GM12891 (cell line): ENCODE measurements at regions not wholly inside any gene's neighbourhood (a gene's known extent, or its start where the extent isn't known, plus 50 kb on each side); places are given as distances from the start of the nearest gene placed in this dataset.

ENCODE experiments used
- DNase-seq: peaks from one replicate; pipeline ENCODE4 v3.0.0; 2011; ENCODE audit warnings: low spot score; ENCODE audit not compliant: insufficient read length
- FAIRE-seq: peaks from 2 replicates; lab custom pipeline; 2011; peaks lifted over from hg19 to GRCh38; lab: Jason Lieb, UNC
- PAX5 ChIP-seq: IDR thresholded peaks from 2 replicates; pipeline ENCODE4 v1.6.1; 2011; ENCODE audit warnings: low read length, moderate library complexity, mild to moderate bottlenecking; ENCODE audit not compliant: insufficient read depth, severe bottlenecking
- POLR2A ChIP-seq: IDR thresholded peaks from 2 replicates; pipeline ENCODE4 v1.6.1; 2011; ENCODE audit warnings: low read depth, low read length, control low read depth
- POLR2AphosphoS5 ChIP-seq: IDR thresholded peaks from 2 replicates; pipeline ENCODE4 v1.6.1; 2011; ENCODE audit warnings: low read depth, low read length, control low read depth
- POU2F2 ChIP-seq: IDR thresholded peaks from 2 replicates; pipeline ENCODE4 v1.6.1; 2011; ENCODE audit warnings: low read depth, mild to moderate bottlenecking, control low read depth, low read length, moderate library complexity
- SPI1 ChIP-seq: IDR thresholded peaks from 2 replicates; pipeline ENCODE4 v1.6.1; 2011; ENCODE audit warnings: low read depth, low read length, control low read depth
- TAF1 ChIP-seq: IDR thresholded peaks from 2 replicates; pipeline ENCODE4 v1.6.1; 2011; ENCODE audit warnings: low read depth, low read length, control low read depth

DNA sequence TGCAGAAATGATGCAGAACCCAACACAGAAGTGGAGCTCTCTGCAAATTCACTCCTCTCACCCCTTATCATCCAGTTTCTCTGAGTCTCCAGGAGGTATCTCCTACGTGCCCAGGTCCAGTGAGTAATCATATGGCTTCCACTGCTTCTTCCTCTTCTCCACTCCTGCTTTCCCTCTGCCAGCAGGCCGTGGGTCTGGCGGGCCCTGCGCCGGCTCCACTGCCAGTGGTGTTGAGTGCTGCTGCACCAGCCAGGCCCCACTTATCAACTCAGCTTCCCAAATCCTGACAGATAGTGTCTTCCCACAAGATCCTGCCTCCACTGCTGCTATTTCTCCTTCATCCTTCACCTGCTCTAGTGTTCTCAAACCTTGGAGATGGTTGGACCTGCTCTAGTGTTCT, 227.6 kb upstream of the PARD3B start:
- DNase-seq (no peak), FAIRE-seq (no peak)
- TF ChIP-seq TAF1 (no peak), SPI1 (no peak), POU2F2 (no peak), POLR2A (no peak), POLR2AphosphoS5 (no peak), PAX5 (no peak)

DNA sequence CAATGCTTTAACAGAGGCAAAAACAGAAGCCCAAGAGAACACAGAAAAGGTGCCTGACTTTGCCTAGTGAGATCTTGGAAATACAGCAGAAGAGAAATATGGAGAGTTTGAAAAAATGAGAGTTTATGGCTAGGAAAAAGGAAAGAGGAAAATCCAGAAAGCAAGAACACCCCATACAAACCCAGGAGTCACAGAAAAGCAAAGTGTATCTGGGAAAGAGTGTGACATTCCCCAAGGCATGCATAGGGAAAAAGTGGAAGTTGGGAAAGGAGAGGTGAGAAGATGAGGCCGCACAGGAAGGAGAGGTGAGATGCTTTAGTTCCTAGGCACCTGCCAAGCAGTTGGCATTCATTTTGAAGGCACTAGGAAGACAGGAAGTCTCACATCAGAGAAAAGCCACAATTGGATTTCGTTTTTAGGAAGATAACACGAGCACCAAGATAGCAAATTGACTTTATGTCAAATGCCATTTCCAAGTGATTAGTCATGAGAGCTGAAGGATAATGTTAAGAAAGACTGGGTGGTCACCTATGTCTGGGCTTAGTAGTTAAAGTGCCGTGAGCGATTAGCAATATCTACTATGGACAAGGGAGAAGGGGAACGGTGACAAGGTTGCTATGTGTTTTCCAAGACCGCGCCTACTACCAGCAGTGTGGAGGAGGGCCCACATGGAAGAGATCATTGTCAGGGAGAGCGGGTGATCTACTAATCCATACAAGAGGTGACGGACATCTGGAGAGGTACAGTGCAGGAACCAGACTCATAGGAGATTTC, 224.1 kb upstream of the PARD3B start:
- DNase-seq (no peak), FAIRE-seq (no peak)
- no peak for TF ChIP-seq POLR2A
- no peak for TF ChIP-seq PAX5
- no peak for TF ChIP-seq SPI1
- no peak for TF ChIP-seq POLR2AphosphoS5
- TF ChIP-seq TAF1 = no peak
- no peak for TF ChIP-seq POU2F2

DNA sequence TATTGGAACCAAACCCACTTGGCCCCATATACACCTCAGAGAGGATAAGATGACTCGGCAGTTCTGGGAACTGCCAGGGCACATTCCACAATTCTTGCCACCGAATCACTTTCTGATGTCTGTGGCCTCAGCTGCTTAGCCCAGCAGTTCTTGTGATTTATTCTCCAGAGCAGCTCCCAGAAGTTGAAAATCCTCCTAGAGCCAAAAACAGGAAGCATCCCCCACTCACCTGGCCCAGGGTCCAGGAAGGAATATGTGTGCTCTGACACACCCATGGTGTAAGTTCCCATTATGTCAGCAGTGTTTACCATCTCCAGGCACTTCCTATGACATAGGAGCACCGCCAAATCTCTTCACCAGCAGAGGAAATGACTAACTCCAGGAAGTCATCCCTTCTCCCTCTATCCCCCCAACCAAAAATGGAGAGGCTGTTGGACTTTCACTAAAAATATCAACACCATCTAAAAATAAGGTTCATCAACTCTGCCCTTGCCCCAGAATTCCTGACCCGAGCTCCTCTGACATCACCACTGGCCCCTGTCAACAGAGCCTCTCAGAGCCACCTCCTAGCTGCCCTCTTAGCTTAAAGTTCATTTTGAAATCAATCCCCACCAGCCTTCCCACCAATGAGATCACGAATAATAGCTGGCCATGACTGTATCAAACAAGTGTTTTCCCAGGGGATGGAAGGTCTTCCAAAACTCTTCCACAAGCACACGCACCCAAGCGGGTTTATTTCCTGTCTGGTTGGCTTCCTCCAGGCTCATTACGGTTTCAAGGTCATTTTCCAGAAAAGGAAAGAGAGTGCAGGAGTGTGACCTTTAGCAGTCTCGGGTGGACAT, 223.1 kb upstream of the PARD3B start:
- FAIRE-seq (no peak), DNase-seq (no peak)
- TF ChIP-seq POLR2A = no peak
- TF ChIP-seq TAF1 = no peak
- TF ChIP-seq PAX5 = no peak
- TF ChIP-seq POLR2AphosphoS5 = no peak
- no peak for TF ChIP-seq SPI1
- no peak for TF ChIP-seq POU2F2

DNA sequence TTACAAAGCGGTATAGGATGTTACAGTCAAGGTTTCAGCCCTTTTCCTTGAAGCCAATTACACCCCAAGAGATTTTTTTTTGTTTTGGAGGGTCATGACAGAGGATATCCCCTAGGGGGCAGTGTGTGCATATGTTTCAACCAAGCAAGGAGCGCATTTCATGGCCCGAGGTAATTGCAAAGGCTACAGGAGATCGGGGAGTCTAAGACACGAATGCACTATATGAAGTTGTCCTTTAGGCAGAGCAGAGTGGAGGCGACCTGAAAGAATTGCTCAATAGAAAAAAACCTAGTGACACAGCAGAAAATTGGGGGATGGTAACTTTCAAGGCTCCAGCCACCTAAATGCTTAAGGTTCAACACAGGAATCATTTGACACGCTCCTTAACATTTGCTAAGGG, 219.8 kb upstream of the PARD3B start:
- TF ChIP-seq TAF1 (no peak), POLR2AphosphoS5 (no peak), POU2F2 (no peak), PAX5 (no peak), POLR2A (no peak), SPI1 (no peak)
- DNase-seq = peak; percentile 15
- FAIRE-seq = peak; percentile 82

DNA sequence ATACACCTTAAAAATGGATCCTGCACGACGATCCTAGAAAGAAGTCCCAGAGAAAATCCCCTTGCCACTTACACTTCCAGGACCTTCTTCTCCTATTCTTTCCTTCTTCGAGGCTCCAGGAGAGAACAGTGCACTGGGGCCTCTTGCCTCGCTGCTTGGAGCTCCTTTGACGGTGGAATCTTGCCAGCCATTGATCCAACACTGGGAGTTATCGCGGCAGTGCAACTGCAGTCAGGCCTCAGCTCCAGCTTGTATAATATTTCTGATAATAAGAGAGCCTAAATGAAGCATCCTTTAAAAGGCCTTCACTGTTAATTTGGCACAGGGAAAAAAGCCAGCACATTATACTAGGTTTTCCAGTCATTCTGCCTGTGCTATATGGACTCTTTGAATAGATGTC, 216.9 kb upstream of the PARD3B start:
- no peak for FAIRE-seq
- DNase-seq = no peak
- TF ChIP-seq POU2F2 = no peak
- TF ChIP-seq PAX5 = no peak
- no peak for TF ChIP-seq TAF1
- TF ChIP-seq SPI1 = no peak
- TF ChIP-seq POLR2A = no peak
- TF ChIP-seq POLR2AphosphoS5 = no peak

DNA sequence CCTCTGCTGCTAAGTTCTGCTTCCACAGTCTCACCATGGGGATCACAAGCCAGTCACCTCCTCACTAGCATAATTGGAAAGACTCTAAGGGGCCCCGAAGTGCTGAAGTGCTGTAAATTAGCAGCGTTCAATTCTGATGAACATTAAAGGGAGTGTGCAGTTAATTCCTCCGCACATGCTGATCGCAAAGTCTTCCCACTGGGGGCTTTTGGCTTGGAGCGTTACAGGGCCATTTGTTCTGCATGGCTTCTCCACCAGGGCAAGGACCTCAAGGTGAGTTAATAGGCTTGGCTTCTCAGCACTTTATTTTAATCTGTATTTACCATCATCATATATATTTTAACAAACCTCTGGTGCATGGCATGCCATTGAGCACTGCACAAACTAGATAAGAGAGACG, 216.3 kb upstream of the PARD3B start:
- DNase-seq (no peak), FAIRE-seq (no peak)
- no peak for TF ChIP-seq PAX5
- TF ChIP-seq POLR2AphosphoS5 = no peak
- no peak for TF ChIP-seq POLR2A
- no peak for TF ChIP-seq POU2F2
- TF ChIP-seq SPI1 = no peak
- TF ChIP-seq TAF1 = no peak

DNA sequence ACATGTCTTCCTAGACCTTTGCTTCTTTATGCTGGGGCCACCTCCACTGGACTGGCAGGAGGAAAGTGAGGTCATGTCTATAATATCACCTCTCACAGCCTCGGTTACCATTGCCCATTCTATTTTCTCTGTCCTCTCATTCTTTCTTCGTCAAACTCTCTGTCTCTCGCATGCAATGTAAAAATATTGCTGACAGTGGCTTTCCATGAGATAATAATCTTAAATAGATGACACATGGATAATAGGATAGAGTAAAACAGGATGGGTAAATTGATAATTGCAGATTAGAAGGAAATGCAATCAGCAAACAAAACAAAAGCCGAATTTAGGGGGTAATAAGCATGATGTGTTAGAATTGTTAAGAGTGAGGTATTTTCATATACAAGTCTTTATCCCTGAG, 215.7 kb upstream of the PARD3B start:
- DNase-seq (no peak), FAIRE-seq (no peak)
- TF ChIP-seq SPI1 = no peak
- no peak for TF ChIP-seq POLR2AphosphoS5

DNA sequence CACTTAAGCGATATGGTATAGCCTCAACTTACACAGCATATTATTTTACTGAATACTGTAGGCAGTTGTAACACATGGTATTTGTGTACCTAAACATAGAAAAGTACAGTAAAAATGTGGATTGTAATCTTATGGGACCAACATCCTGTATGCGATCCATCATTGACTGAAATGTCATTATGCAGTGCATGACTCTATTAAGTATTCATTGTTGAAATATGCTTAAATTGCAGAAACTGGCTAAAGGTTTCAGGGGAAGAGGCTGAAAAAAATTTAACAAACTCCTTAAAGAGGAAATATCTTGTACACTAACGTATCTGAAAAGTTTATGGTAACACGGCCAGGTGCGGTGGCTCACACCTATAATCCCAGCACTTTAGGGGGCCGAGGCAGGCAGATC, 214.1 kb upstream of the PARD3B start:
- TF ChIP-seq TAF1 = no peak
- TF ChIP-seq PAX5 = no peak
- no peak for TF ChIP-seq SPI1
- no peak for TF ChIP-seq POLR2AphosphoS5
- TF ChIP-seq POLR2A = no peak
- TF ChIP-seq POU2F2 = no peak
- no peak for FAIRE-seq
- no peak for DNase-seq

DNA sequence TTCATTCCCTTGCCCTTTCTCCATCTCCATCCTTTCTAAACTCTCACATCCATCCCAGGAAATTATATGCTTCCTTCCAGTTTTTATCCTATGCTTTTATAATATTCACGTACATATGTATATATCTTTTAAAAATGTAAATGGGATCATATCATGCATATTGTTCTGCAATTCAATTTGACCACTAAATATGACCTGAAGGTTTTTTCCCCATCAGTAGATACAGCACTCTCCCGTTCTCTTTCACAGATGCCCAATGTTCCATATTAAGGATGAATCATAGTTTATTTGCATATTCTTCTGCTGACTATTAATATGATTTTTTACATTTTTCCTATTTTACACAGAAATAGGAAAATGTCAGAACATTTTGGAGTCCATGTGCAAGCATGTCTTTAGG, 213.3 kb upstream of the PARD3B start:
- FAIRE-seq (no peak), DNase-seq (no peak)

More for the DNA sequence above, 213.3 kb upstream of the PARD3B start:
- no peak for TF ChIP-seq PAX5
- TF ChIP-seq POU2F2 = no peak
- no peak for TF ChIP-seq SPI1
